Germinal center (tissue), 1 donor: ENCODE measurements at regions not wholly inside any gene's neighbourhood (a gene's known extent, or its start where the extent isn't known, plus 50 kb on each side); places are given as distances from the start of the nearest gene placed in this dataset.

ENCODE experiments used
- DNase-seq: peaks from one replicate; pipeline ENCODE4 v3.0.0; 2012; ENCODE audit warnings: mixed read lengths, low spot score

- no peak for DNase-seq
These were observed 597.9 kb downstream of the IGSF11 start for GRCh38 chr3:118436697-118437262.

- DNase-seq: no peak
These were observed 589.6 kb downstream of the IGSF11 start for GRCh38 chr3:118445036-118445435.

- no peak for DNase-seq
These were observed 587.3 kb downstream of the IGSF11 start for GRCh38 chr3:118447339-118447738.

GRCh38 chr3:118466795-118467330, 567.8 kb downstream of the IGSF11 start:
- DNase-seq: no peak

GRCh38 chr3:118468801-118469200, 565.8 kb downstream of the IGSF11 start:
- DNase-seq: no peak

GRCh38 chr3:118472586-118472985, 562.1 kb downstream of the IGSF11 start:
- DNase-seq: no peak

GRCh38 chr3:118473343-118473742, 561.3 kb downstream of the IGSF11 start:
- DNase-seq: no peak

GRCh38 chr3:118476885-118477618, 557.6 kb downstream of the IGSF11 start:
- DNase-seq: no peak

- DNase-seq: no peak
These were observed 556.9 kb downstream of the IGSF11 start for GRCh38 chr3:118477768-118478167.

- no peak for DNase-seq
These were observed 555.9 kb downstream of the IGSF11 start for GRCh38 chr3:118478706-118479276.

- DNase-seq: no peak
These were observed 555.3 kb downstream of the IGSF11 start for GRCh38 chr3:118479376-118479775.

GRCh38 chr3:118480101-118480860, 554.4 kb downstream of the IGSF11 start:
- DNase-seq: no peak

GRCh38 chr3:118485693-118486092, 549.0 kb downstream of the IGSF11 start:
- DNase-seq: no peak

GRCh38 chr3:118487734-118488133, 546.9 kb downstream of the IGSF11 start:
- no peak for DNase-seq

GRCh38 chr3:118488732-118489131, 545.9 kb downstream of the IGSF11 start:
- DNase-seq: no peak

- no peak for DNase-seq
These were observed 539.4 kb downstream of the IGSF11 start for GRCh38 chr3:118495206-118495605.

- no peak for DNase-seq
These were observed 537.4 kb downstream of the IGSF11 start for GRCh38 chr3:118497274-118497673.

GRCh38 chr3:118501152-118501551, 533.5 kb downstream of the IGSF11 start:
- peak; percentile 2 for DNase-seq

GRCh38 chr3:118504906-118505305, 529.7 kb downstream of the IGSF11 start:
- DNase-seq: no peak

GRCh38 chr3:118505784-118506183, 528.9 kb downstream of the IGSF11 start:
- DNase-seq: no peak

GRCh38 chr3:118511402-118511801, 523.2 kb downstream of the IGSF11 start:
- DNase-seq: no peak

GRCh38 chr3:118512301-118512700, 522.3 kb downstream of the IGSF11 start:
- no peak for DNase-seq

- DNase-seq: no peak
These were observed 509.6 kb downstream of the IGSF11 start for GRCh38 chr3:118525077-118525476.
